Neural progenitor cell (in vitro differentiated cells): ENCODE measurements at regions not wholly inside any gene's neighbourhood (a gene's known extent, or its start where the extent isn't known, plus 50 kb on each side); places are given as distances from the start of the nearest gene placed in this dataset.
"Not testable (repeated sequence)": the region's sequence is repeated elsewhere in the genome, so short reads cannot be mapped to it uniquely, and the experiment has no call there.

Experiments
- CTCF ChIP-seq: fragments of 200-600 bp; sonication (generic); IDR thresholded peaks from 2 replicates; pipeline ENCODE4 v1.5.1; 2017; ENCODE audit warnings: antibody characterized with exemption, mild to moderate bottlenecking
- EZH2phosphoT487 ChIP-seq: fragments of 200-600 bp; sonication (generic); IDR thresholded peaks from 2 replicates; pipeline ENCODE4 v1.6.1; 2017; ENCODE audit warnings: antibody characterized with exemption

- TF ChIP-seq CTCF, EZH2phosphoT487: not testable (repeated sequence)
Measured at GRCh38 chr1:157255891-157256290, 117.7 kb upstream of the ETV3 start.
